ENCODE measurements at regions not wholly inside any gene's neighbourhood (a gene's known extent, or its start where the extent isn't known, plus 50 kb on each side); places are given as distances from the start of the nearest gene placed in this dataset.

GRCh38 chr2:14923820-14924580, 291.5 kb downstream of the LRATD1 start:
- DNase-seq: no peak

DNA sequence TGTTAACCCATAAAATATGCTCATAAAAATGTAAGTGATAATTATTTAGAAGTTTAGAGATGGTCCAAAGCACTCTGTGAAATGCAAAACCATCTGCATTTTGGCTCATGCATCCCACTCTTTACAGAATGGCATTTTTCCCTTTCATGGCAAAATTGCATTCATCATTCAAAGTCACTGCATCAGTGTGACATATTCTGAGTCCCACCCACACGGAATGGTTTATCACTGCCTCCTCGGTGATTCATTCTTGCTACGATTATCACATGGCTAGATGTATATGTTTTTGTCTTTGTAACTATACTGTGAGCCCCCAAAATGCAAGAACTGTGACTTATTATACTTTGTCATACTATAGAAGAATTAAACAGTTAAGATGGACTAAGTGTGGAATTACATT, 293.0 kb downstream of the LRATD1 start:
- DNase-seq: no peak

- no peak for DNase-seq
Measured at GRCh38 chr2:14927021-14927564, 294.6 kb downstream of the LRATD1 start.

- DNase-seq: no peak
Measured at GRCh38 chr2:14928056-14928455, 295.5 kb downstream of the LRATD1 start.

- no peak for DNase-seq
Measured at GRCh38 chr2:14930441-14930840, 297.9 kb downstream of the LRATD1 start.

GRCh38 chr2:14932285-14932684, 299.8 kb downstream of the LRATD1 start:
- DNase-seq: no peak

GRCh38 chr2:14933753-14934152, 301.2 kb downstream of the LRATD1 start:
- no peak for DNase-seq

GRCh38 chr2:14936426-14936825, 303.9 kb downstream of the LRATD1 start:
- DNase-seq: no peak

DNA sequence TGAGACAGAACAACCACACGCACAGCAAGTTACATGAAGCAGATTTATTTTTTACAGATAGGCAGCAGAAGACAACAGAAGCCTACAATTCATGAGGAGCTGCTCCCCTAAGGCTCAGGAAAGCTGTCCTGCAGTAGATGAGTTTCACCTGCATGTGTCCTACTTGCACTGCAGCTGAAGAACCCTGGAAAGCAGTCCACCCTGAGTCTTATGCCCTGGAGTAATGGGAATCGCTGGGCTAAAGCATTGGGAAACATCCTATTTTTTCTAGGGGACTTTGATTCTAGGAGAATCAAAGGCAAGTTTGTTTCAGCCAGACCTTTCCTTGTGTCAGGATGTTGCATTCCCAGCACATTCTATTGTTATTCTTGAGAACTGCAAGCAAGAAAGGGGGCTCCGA, 304.8 kb downstream of the LRATD1 start:
- DNase-seq: no peak

GRCh38 chr2:14941151-14941631, 308.7 kb downstream of the LRATD1 start:
- DNase-seq: no peak

- DNase-seq: no peak
Measured at GRCh38 chr2:14942987-14943386, 310.5 kb downstream of the LRATD1 start.

DNA sequence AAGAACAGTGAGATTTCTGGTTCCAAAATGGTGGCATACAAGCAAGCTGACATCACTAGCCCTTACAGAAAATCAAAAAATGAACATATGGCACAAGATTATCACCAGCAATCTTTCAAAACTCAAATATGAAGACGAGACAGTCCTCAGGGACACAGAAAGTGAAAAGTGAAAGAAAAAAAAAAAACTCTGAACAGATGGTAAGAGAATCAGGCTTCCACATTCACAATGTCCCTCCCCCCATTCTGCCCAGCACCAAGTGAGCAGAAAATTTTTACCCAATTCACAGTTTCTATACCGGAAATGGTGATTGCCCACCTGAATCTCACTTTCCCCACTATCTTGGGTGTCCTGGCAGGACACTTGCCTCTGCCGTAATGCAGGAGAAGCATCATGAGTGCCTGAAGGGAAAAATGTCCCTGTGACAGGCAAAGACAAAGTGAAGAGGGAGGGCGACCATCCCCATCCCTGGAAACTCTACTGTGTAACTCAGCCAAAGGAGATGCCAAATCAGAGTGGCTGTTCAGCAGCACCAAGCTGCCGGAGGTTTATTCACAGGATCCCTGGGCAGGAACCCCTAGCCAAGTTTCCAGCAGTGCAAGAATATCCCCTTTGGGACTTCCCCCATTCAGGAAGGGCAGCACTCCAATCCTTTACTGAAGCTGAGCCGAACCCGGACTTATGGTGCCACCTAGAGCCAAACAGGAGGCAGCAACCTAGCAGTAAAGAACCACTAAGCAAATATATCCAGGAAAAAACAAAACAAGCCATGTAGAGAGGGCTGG, 312.2 kb downstream of the LRATD1 start:
- DNase-seq: peak; percentile 20

- DNase-seq: no peak
Measured at GRCh38 chr2:14951569-14952285, 319.2 kb downstream of the LRATD1 start.

GRCh38 chr2:14952400-14952963, 320.0 kb downstream of the LRATD1 start:
- no peak for DNase-seq

- no peak for DNase-seq
Measured at GRCh38 chr2:14960686-14961324, 328.3 kb downstream of the LRATD1 start.

DNA sequence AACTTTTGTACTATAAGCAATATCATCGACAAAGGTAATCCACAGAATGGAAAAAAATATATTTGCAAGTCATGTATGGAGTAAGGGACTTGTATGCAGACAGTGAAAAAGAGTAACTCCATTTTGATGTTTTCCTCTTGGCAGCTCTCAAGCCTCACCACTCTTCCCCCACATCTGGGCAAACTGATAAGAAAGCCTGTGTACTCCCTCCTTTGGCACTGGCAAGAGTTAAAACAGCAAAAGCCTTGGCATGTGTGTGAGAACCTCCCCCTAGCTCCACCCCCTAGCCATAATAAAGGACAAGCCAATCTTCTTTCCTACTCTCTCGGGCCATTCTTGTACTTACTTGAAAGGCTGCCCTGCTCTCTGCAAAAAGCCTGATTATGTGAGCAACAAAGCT, 335.2 kb downstream of the LRATD1 start:
- DNase-seq: no peak

DNA sequence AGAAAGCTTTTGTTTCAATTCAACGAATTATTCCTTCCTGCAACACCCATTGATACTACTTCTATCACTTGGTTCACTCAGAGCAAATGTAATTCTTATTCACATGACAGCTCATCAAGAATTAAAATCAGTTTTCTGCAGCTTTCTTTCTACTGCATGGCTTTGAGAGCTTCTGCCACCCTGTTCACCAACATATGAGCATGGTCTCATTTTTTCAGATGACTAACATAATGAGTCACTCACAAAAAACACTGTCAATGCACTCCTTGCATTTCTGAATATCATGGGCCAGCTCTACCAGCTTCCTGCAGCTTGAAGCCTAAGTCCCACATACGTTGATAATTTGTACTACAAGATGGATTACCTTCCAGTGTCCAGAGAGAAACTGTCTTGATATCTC, 342.9 kb downstream of the LRATD1 start:
- DNase-seq: no peak

DNA sequence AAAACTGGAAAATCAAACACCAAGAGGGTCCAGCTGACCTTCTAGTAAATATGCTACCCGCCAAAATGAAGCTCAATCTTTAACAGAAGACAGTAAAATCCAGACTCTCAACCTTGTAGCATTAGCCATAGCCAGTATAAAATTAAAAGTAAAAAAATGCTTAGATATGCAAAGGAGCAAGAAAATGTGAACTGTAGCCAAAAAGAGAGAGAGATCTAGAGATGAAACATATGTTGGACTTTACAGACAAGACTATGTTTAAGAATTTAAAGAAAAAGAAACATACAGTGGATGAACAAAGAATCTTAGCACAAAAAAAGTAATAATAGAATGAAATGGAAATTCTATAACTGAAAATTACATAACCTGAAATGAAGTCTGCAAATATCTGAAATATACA, 344.5 kb downstream of the LRATD1 start:
- DNase-seq: no peak

GRCh38 chr2:14978845-14979244, 346.3 kb downstream of the LRATD1 start:
- no peak for DNase-seq

DNA sequence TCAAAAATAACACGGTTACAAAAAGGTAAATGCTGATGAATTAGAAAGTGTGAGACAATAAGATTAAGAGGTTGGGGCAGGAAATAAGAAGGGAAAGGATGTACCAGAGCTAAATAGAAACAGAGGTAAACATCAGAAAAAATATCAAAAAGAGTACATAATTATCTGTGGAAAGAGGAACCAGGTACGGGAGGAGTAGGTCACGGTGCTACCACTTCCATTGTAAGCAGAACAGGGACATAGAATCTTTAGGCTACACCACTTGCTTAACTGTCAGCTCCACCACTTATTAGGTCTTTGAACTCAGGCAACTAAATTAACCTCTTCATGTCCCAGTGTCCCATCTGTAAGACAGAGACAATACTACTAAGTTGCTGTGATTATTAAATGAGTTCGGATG, 350.3 kb downstream of the LRATD1 start:
- no peak for DNase-seq

DNA sequence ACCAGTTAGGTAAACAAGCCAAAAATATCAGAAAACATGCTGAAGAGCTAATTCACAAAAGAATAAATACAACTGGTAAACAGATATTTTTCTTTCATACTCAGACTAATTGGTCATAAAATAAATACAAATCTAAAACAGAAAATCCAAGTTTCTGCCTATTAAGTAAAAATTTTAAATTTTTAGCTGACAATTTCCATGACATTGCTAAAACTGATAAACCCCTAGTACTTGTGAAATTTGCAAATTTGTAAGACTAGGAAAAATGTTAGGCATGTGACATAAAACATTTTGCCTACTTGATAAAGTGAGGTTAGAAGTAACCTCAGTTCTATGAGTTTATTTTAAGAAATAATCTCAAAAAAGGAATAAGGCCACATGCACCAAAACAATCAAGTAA, 356.1 kb downstream of the LRATD1 start:
- no peak for DNase-seq

DNA sequence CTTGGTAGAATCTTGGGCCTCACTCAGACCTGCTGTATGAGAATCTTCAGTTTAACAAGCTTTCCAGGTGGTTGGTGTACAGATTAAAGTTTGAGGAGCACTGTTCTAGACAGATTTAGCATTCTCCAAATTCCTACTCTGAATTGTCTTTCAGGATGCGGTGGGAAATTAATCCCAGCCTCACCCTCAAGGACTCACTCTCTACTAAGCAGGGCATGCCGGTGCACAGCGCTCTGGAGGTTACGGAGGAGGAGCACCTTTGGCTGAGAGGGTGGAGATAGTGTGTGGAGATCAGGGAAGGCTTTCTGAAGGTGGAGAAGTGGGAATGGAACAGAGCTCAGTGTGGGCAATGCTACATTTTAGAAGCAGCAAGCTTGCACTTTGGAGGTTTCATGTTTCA, 359.2 kb downstream of the LRATD1 start:
- no peak for DNase-seq

Data from NCI-H1092 treated with DMSO at 0.1 percent for 48 hours (cell line).